HL-60 (cell line): ENCODE measurements at regions not wholly inside any gene's neighbourhood (a gene's known extent, or its start where the extent isn't known, plus 50 kb on each side); places are given as distances from the start of the nearest gene placed in this dataset.

Source experiments
- CTCF ChIP-seq: IDR thresholded peaks from one replicate; pipeline ENCODE4 v1.5.1; 2011; ENCODE audit warnings: low read length, control low read depth, inconsistent platforms; ENCODE audit not compliant: insufficient read depth
- POLR2AphosphoS5 ChIP-seq: IDR thresholded peaks from 2 replicates; pipeline ENCODE4 v1.6.1; 2012; ENCODE audit warnings: low read depth
- SPI1 ChIP-seq: IDR thresholded peaks from 2 replicates; pipeline ENCODE4 v1.6.1; 2012; ENCODE audit warnings: low read depth, mild to moderate bottlenecking, borderline replicate concordance

DNA sequence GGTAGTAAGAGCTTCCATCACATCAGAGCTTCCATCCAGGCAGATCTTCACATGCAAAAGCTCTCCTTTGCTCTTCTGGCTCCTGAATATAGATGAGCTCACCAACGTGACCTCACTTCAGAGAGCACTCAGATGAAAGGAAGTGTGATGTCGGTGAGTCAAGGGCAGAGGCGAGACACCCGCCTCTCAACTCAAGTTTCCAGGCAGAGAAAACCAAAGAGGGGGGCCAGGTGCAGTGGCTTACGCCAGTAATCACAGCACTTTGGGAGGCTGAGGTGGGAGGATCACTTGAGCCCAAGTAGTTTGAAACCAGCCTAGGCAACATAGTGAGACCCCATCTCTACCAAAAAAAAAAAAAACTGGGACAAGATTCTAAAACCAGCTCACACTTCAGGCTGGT, 126.9 kb downstream of the DUSP6 start:
- TF ChIP-seq CTCF (no peak), POLR2AphosphoS5 (no peak), SPI1 (no peak)
